GM06990 (cell line): ENCODE measurements at regions not wholly inside any gene's neighbourhood (a gene's known extent, or its start where the extent isn't known, plus 50 kb on each side); places are given as distances from the start of the nearest gene placed in this dataset.

Source experiments
- DNase-seq: peaks from one replicate; pipeline ENCODE4 v3.0.0-alpha.2; 2011; ENCODE audit not compliant: insufficient read length; ENCODE audit errors: extremely low read depth
- H3K27me3 ChIP-seq: replicated peaks from 2 replicates; pipeline ENCODE4 v1.6.0; 2011; ENCODE audit warnings: low read length; ENCODE audit not compliant: control insufficient read depth, insufficient read depth
- H3K36me3 ChIP-seq: 2 replicates; pipeline ENCODE4 v1.5.1; 2011; ENCODE audit warnings: low read length; ENCODE audit not compliant: control insufficient read depth, insufficient read depth
- H3K4me3 ChIP-seq: replicated peaks from 2 replicates; pipeline ENCODE4 v1.5.1; 2011; ENCODE audit warnings: low read depth, mild to moderate bottlenecking, control low read depth, low read length
- TF ChIP-seq, protein P1 (sequence below): IDR thresholded peaks from 2 replicates; pipeline ENCODE4 v1.5.1; 2011; ENCODE audit warnings: low read length, control low read depth, mild to moderate bottlenecking, inconsistent platforms; ENCODE audit not compliant: insufficient read depth, poor library complexity, severe bottlenecking

DNA sequence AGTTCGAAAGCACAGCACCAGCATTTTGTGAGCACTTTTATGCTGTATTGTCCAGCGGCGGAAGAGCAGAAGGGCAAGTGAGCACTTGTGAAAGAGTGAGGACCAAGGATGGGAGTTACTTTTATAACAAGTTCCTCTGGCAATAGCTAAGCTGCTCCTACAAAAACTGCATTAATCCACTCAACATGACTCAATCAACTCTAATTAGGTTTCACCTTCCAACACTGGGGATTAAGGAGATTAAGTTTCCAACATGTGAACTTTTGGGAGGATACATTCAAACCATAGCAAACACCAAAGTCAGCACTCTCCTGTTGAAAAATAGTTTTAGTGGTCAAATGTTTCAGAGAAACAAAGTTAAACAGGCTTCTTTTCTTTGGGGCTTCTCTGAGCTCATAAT, 844.5 kb downstream of the REEP3 start:
- Histone ChIP-seq H3K36me3 (no peaks in the 10 kb centered on the region), H3K4me3 (no peak overlapping the region), H3K27me3 (no peaks in the 10 kb centered on the region)
- TF ChIP-seq, protein P1, sequence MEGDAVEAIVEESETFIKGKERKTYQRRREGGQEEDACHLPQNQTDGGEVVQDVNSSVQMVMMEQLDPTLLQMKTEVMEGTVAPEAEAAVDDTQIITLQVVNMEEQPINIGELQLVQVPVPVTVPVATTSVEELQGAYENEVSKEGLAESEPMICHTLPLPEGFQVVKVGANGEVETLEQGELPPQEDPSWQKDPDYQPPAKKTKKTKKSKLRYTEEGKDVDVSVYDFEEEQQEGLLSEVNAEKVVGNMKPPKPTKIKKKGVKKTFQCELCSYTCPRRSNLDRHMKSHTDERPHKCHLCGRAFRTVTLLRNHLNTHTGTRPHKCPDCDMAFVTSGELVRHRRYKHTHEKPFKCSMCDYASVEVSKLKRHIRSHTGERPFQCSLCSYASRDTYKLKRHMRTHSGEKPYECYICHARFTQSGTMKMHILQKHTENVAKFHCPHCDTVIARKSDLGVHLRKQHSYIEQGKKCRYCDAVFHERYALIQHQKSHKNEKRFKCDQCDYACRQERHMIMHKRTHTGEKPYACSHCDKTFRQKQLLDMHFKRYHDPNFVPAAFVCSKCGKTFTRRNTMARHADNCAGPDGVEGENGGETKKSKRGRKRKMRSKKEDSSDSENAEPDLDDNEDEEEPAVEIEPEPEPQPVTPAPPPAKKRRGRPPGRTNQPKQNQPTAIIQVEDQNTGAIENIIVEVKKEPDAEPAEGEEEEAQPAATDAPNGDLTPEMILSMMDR = no peak
- DNase-seq = no peak

DNA sequence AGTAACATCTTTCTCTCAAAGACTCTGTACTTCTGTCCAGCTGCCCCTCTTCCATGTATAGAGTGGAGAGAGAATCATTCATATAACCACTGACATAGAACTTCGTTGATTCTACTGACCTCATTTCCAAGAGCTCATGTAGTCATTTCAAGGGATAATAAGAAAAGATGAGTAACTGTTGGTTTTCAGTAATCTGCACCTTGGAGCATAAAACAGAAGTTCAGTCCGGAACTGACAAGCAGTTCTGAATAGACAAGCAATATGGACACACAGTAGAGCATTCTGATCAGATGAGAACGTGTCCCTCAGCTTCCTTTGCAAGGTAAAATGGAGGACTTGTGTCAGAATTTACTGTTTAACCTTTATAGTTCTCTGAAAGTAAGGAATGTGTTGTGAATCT, 847.1 kb downstream of the REEP3 start:
- no peaks in the 10 kb centered on the region for H3K27me3 ChIP-seq
- DNase-seq = no peak
- no peak overlapping the region for H3K4me3 ChIP-seq
- TF ChIP-seq, protein P1 = no peak
- no peaks in the 10 kb centered on the region for H3K36me3 ChIP-seq

DNA sequence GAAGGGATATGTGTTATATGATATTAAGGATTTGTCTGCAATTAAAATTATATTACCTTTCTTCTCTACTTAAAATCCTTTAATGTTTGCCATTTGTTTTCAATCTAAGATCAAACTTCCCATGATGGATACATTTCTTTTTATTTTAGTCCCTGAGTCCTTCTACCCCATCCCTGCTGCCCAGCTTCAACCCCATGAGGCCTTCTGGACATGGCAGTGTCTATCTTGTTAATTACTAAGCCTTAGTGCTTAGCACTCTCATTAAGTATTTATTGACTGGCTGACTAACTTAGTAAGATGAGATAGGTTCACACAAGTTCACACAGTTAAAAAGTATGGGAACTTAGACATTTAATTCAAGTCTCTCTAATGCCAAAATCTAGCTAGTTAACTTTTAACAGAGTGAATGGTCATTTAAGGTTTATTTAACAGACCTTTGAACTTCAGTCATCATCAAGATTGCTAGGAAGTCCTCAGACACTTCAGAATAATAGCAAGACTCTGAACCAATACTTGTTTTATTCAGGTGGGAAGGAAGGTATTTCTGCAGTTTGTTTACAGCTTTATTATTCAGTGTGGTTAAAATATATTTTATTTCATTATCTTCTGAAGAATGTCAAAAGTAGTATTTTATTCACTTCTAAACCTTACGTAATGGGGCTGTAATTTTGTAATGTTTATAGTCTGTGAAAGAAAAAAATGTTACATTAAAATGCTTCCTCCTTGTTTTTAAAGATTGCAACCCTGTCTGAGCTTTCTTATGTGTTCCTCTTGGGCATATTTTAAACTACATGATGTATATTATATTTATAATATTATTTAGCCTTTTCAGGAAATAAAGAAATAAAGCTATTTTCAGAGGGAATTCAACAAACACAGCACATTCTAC, 848.9 kb downstream of the REEP3 start:
- H3K4me3 ChIP-seq = no peak overlapping the region
- TF ChIP-seq, protein P1 = no peak
- DNase-seq = no peak
- H3K27me3 ChIP-seq = no peaks in the 10 kb centered on the region
- no peaks in the 10 kb centered on the region for H3K36me3 ChIP-seq

- DNase-seq = no peak
- Histone ChIP-seq H3K4me3 (no peak overlapping the region), H3K36me3 (no peaks in the 10 kb centered on the region), H3K27me3 (no peaks in the 10 kb centered on the region)
- TF ChIP-seq, protein P1 = no peak
Measured at GRCh38 chr10:64374346-64374745, 853.1 kb downstream of the REEP3 start.

- TF ChIP-seq, protein P1 = no peak
- no peaks in the 10 kb centered on the region for H3K36me3 ChIP-seq
- DNase-seq = no peak
- no peak overlapping the region for H3K4me3 ChIP-seq
- H3K27me3 ChIP-seq = no peaks in the 10 kb centered on the region
Measured at GRCh38 chr10:64376167-64376566, 855.0 kb downstream of the REEP3 start.
